SU-DHL-6 (cell line): ENCODE measurements at regions not wholly inside any gene's neighbourhood (a gene's known extent, or its start where the extent isn't known, plus 50 kb on each side); places are given as distances from the start of the nearest gene placed in this dataset.
"Not testable (repeated sequence)": the region's sequence is repeated elsewhere in the genome, so short reads cannot be mapped to it uniquely, and the experiment has no call there.

Experiments
- H2AFZ ChIP-seq: fragments of 200-600 bp; sonication (generic); 2 replicates; pipeline ENCODE4 v1.6.1; 2014; ENCODE audit warnings: low read depth, mild to moderate bottlenecking, moderate library complexity, mixed read lengths, antibody characterized with exemption, low read length; ENCODE audit not compliant: severe bottlenecking
- H3F3A ChIP-seq: fragments of 200-600 bp; shearing (Covaris generic); 2 replicates; pipeline ENCODE4 v1.6.0; 2016; ENCODE audit warnings: antibody characterized with exemption, mild to moderate bottlenecking; ENCODE audit not compliant: insufficient read depth
- H3K27ac ChIP-seq: fragments of 200-600 bp; sonication (generic); 2 replicates; pipeline ENCODE4 v1.5.1; 2016; ENCODE audit warnings: low read depth, mild to moderate bottlenecking, low read length, moderate library complexity, mixed read lengths
- H3K27me3 ChIP-seq: fragments of 200-600 bp; sonication (generic), shearing (Covaris generic); 2 replicates; pipeline ENCODE4 v1.6.0; 2014; ENCODE audit warnings: mild to moderate bottlenecking, low read length
- H3K36me3 ChIP-seq: fragments of 200-600 bp; sonication (generic); 2 replicates; pipeline ENCODE4 v1.6.1; 2014; ENCODE audit warnings: mild to moderate bottlenecking, low read length, mixed read lengths
- H3K4me2 ChIP-seq: fragments of 300-600, 200-600 bp; shearing (Covaris generic), sonication (generic); 2 replicates; pipeline ENCODE4 v1.6.0; 2014; ENCODE audit warnings: low read length, low read depth, mild to moderate bottlenecking; ENCODE audit not compliant: poor library complexity, severe bottlenecking
- H3K4me3 ChIP-seq: fragments of 200-600 bp; sonication (generic); 2 replicates; pipeline ENCODE4 v1.5.1; 2014; ENCODE audit warnings: antibody characterized with exemption, low read length, mild to moderate bottlenecking, mixed read lengths; ENCODE audit not compliant: insufficient read depth, poor library complexity, severe bottlenecking
- H3K79me2 ChIP-seq: fragments of 200-600 bp; sonication (generic); 2 replicates; pipeline ENCODE4 v1.6.1; 2014; ENCODE audit warnings: mild to moderate bottlenecking, low read length, moderate library complexity; ENCODE audit not compliant: insufficient read depth
- H3K9ac ChIP-seq: fragments of 200-600 bp; sonication (generic); 2 replicates; pipeline ENCODE4 v1.7.0; 2014; ENCODE audit warnings: mild to moderate bottlenecking, low read length
- H3K9me2 ChIP-seq: fragments of 200-600 bp; sonication (generic); replicated peaks from 2 replicates; pipeline ENCODE4 v1.6.1; 2014; ENCODE audit warnings: low read length; ENCODE audit not compliant: insufficient read depth
- H3K9me3 ChIP-seq: fragments of 200-600 bp; sonication (generic); 2 replicates; pipeline ENCODE4 v1.6.1; 2014; ENCODE audit warnings: low read length, mixed read lengths; ENCODE audit not compliant: insufficient read depth
- H4K20me1 ChIP-seq: fragments of 200-600 bp; sonication (generic); 2 replicates; pipeline ENCODE4 v1.6.1; 2014; ENCODE audit warnings: low read depth, mild to moderate bottlenecking, antibody characterized with exemption, low read length, moderate library complexity, mixed read lengths
- CTCF ChIP-seq: fragments of 200-600 bp; sonication (generic); IDR thresholded peaks from one replicate; pipeline ENCODE4 v1.5.1; 2017; ENCODE audit warnings: antibody characterized with exemption, mild to moderate bottlenecking, low read length, moderate library complexity; ENCODE audit not compliant: insufficient read depth, poor library complexity, severe bottlenecking
- EZH2phosphoT487 ChIP-seq: fragments of 200-600 bp; sonication (generic), shearing (Covaris generic); conservative IDR thresholded peaks from 2 replicates; pipeline ENCODE4 v1.6.1; 2018; ENCODE audit warnings: mild to moderate bottlenecking, antibody characterized with exemption, low read length, moderate library complexity, mixed read lengths

GRCh38 chr6:112600168-112600567, 253.0 kb downstream of the RFPL4B start:
- Histone ChIP-seq H3K27ac (no peak overlapping the region), H3K9me2 (0 out of 2 replicates have a peak, but pooled peaks cover 3% of the 10 kb centered on the region), H3K4me2 (no peak overlapping the region), H4K20me1 (no peaks in the 10 kb centered on the region), H3K4me3 (no peak overlapping the region), H3K36me3 (no peaks in the 10 kb centered on the region), H3K9ac (no peak overlapping the region), H2AFZ (no peak overlapping the region), H3K79me2 (no peaks in the 10 kb centered on the region), H3K27me3 (no peaks in the 10 kb centered on the region), H3K9me3 (no peaks in the 10 kb centered on the region), H3F3A (no peaks in the 10 kb centered on the region)
- TF ChIP-seq EZH2phosphoT487 (no peak), CTCF (no peak)

GRCh38 chr6:112603726-112604125, 256.6 kb downstream of the RFPL4B start:
- TF ChIP-seq EZH2phosphoT487 (no peak), CTCF (no peak)
- Histone ChIP-seq H3K79me2 (no peaks in the 10 kb centered on the region), H3K27ac (no peak overlapping the region), H3K9me2 (no peaks in the 10 kb centered on the region), H4K20me1 (no peaks in the 10 kb centered on the region), H2AFZ (no peak overlapping the region), H3K9ac (no peak overlapping the region), H3F3A (no peaks in the 10 kb centered on the region), H3K4me3 (no peak overlapping the region), H3K27me3 (no peaks in the 10 kb centered on the region), H3K4me2 (no peak overlapping the region), H3K9me3 (no peaks in the 10 kb centered on the region), H3K36me3 (no peaks in the 10 kb centered on the region)

- Histone ChIP-seq H3F3A (no peaks in the 10 kb centered on the region), H4K20me1 (no peaks in the 10 kb centered on the region), H3K9ac (no peak overlapping the region), H3K4me3 (no peak overlapping the region), H3K9me3 (peaks cover 4% of the 10 kb centered on the region; the same call in 1 of the 2 replicates), H3K9me2 (no peaks in the 10 kb centered on the region), H3K4me2 (no peak overlapping the region), H3K27ac (no peak overlapping the region), H3K79me2 (no peaks in the 10 kb centered on the region), H3K36me3 (no peaks in the 10 kb centered on the region), H2AFZ (no peak overlapping the region), H3K27me3 (no peaks in the 10 kb centered on the region)
- TF ChIP-seq CTCF (no peak), EZH2phosphoT487 (no peak)
Observed at GRCh38 chr6:112606656-112607435, 259.7 kb downstream of the RFPL4B start.

GRCh38 chr6:112608925-112609324, 261.8 kb downstream of the RFPL4B start:
- H2AFZ ChIP-seq, H3K9me2 ChIP-seq, H3K9ac ChIP-seq, H3F3A ChIP-seq, H4K20me1 ChIP-seq, H3K79me2 ChIP-seq, H3K27me3 ChIP-seq, H3K4me3 ChIP-seq, H3K4me2 ChIP-seq, H3K9me3 ChIP-seq, H3K27ac ChIP-seq, H3K36me3 ChIP-seq: not testable (repeated sequence)
